Adrenal gland (tissue), 9 donors: ENCODE measurements at regions not wholly inside any gene's neighbourhood (a gene's known extent, or its start where the extent isn't known, plus 50 kb on each side); places are given as distances from the start of the nearest gene placed in this dataset.

Experiments
- DNase-seq, 7 donors: peaks; one replicate each; pipeline ENCODE4 v3.0.0-alpha.2; 2019 to 2020
- H3K27ac ChIP-seq, 5 donors: fragments of 200-600 bp; sonication (generic) in 4 of 5; 1 replicate in 3 of 5; 2 replicates in 2 of 5; pipeline versions ENCODE4 v1.5.1 to v1.8.0; 2016 to 2020; ENCODE audit warnings: mild to moderate bottlenecking in 1 of 5
- H3K27me3 ChIP-seq: fragments of 200-600 bp; 2 replicates; pipeline ENCODE4 v1.8.0; 2021
- H3K36me3 ChIP-seq, 2 donors: fragments of 200-600 bp; replicated peaks in 1 of 2; 1 replicate in 1 of 2; 2 replicates in 1 of 2; pipeline versions ENCODE4 v1.5.1 to v1.8.0; 2018 to 2022
- H3K4me1 ChIP-seq, 2 donors: fragments of 200-600 bp; replicated peaks in 1 of 2; 1 replicate in 1 of 2; 2 replicates in 1 of 2; pipeline versions ENCODE4 v1.5.1 to v1.8.0; 2018 to 2021
- H3K4me3 ChIP-seq, 4 donors: fragments of 200-600 bp; sonication (generic) in 3 of 4; one replicate each; pipeline ENCODE4 v1.5.1; 2016 to 2018
- H3K9me3 ChIP-seq, 3 donors: fragments of 200-600 bp; sonication (generic) in 1 of 3; replicated peaks in 1 of 3; 1 replicate in 2 of 3; 2 replicates in 1 of 3; pipeline versions ENCODE4 v1.5.1 to v1.8.0; 2016 to 2021
- POLR2A ChIP-seq, 2 donors: fragments of 450-650 bp; IDR thresholded peaks; one replicate each; pipeline ENCODE4 v1.6.1; 2017; ENCODE audit warnings: antibody characterized with exemption in 2 of 2, mild to moderate bottlenecking in 2 of 2, moderate library complexity in 1 of 2
- WGBS, 4 donors: extraction: QIAGEN DNeasy Blood & Tissue Kit in 2 of 4; methylation state at CpG; one replicate each; pipeline versions ENCODE4 v1.1.5 to v1.1.7; 2013 to 2017; 5-methylcytosine and 5-hydroxymethylcytosine counted together
- intact Hi-C, 2 donors: fragments of 100-400 bp; cut with DNase I; formaldehyde crosslinking; loops; one replicate each; pipeline versions ENCODE4 v1.14.1 to v1.15.0; 2022 to 2023
- TF ChIP-seq, protein P1 (sequence below), 6 experiments: fragments of 450-650 bp in 4 of 6; fragments of 200-600 bp in 2 of 6; sonication (generic) in 1 of 6; IDR thresholded peaks; 1 replicate in 5 of 6; 2 replicates in 1 of 6; pipeline versions ENCODE4 v1.5.1 to v1.8.0; 2016 to 2021; ENCODE audit warnings: antibody characterized with exemption in 6 of 6, mild to moderate bottlenecking in 2 of 6, moderate library complexity in 1 of 6
- donor health status: healthy with polysubstance abuse.
- donor health status: Bipolar disorder and iron deficiency.
- donor health status: DM: yes; HTN: yes; CAD: no.
- donor health status: DM: no; HTN: no; CAD: no.
- donor health status: DM: no; HTN: no; CAD: no.

DNA sequence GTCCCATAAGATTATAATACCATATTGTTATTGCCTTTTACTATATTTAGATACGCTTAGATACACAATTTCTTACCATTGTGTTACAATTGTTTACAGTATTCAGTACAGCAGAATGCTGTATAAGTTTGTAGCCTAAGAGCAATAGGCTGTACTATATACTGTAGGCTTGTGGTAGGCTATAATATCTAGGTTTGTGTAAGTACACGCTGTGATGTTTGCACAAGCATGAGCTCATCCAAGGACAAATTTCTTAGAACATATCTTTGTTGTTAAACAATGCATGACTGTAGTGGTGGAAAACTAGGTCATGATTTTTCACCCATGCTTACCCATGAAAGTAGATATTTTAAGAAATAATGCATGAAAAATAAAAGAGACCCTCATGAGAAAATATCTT is 509.4 kb upstream of the CDH18 start:
- Histone ChIP-seq H3K9me3 (no peaks in the 10 kb centered on the region), H3K27ac (no peak overlapping the region), H3K36me3 (no peaks in the 10 kb centered on the region), H3K4me3 (no peak overlapping the region), H3K27me3 (no peaks in the 10 kb centered on the region), H3K4me1 (no peaks in the 10 kb centered on the region)
- WGBS, 4 donors, result 62 to 72% (median 69%) methylated on average over 2 of the region's 2 CpGs
- TF ChIP-seq POLR2A (IDR thresholded peaks at IDR 0.05), result no peak
- TF ChIP-seq, protein P1, sequence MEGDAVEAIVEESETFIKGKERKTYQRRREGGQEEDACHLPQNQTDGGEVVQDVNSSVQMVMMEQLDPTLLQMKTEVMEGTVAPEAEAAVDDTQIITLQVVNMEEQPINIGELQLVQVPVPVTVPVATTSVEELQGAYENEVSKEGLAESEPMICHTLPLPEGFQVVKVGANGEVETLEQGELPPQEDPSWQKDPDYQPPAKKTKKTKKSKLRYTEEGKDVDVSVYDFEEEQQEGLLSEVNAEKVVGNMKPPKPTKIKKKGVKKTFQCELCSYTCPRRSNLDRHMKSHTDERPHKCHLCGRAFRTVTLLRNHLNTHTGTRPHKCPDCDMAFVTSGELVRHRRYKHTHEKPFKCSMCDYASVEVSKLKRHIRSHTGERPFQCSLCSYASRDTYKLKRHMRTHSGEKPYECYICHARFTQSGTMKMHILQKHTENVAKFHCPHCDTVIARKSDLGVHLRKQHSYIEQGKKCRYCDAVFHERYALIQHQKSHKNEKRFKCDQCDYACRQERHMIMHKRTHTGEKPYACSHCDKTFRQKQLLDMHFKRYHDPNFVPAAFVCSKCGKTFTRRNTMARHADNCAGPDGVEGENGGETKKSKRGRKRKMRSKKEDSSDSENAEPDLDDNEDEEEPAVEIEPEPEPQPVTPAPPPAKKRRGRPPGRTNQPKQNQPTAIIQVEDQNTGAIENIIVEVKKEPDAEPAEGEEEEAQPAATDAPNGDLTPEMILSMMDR (IDR thresholded peaks at IDR 0.05), result no peak
- intact Hi-C loops, result no loop called here
- no peak for DNase-seq

DNA sequence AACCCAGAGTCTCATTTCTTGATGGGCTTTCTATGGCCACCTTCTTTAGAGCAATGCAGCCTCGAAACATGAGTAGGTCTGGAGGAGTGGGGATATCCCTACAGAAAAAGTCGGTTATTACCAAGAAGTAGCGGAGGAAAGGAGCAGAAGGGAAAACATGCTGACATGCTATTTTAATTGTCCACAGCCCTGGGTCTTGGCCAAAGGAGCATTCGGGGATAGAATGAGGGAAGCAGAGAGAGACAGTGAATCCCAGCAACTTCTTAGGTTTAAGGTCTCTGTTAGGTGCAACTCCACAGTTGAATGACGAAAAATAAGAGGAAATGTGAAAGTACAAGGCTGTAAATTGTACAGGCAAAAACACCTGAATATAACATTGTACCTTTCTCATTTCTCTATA is 506.7 kb upstream of the CDH18 start:
- 80 to 89% (median 83%) methylated on average over 5 of the region's 5 CpGs for WGBS, 4 donors
- intact Hi-C loops, result no loop called here
- Histone ChIP-seq H3K27ac (no peak overlapping the region), H3K27me3 (no peaks in the 10 kb centered on the region), H3K4me3 (no peak overlapping the region), H3K4me1 (no peaks in the 10 kb centered on the region), H3K36me3 (no peaks in the 10 kb centered on the region), H3K9me3 (no peaks in the 10 kb centered on the region)
- DNase-seq, result no peak
- TF ChIP-seq, protein P1 (IDR thresholded peaks at IDR 0.05), result no peak
- TF ChIP-seq POLR2A (IDR thresholded peaks at IDR 0.05), result no peak

DNA sequence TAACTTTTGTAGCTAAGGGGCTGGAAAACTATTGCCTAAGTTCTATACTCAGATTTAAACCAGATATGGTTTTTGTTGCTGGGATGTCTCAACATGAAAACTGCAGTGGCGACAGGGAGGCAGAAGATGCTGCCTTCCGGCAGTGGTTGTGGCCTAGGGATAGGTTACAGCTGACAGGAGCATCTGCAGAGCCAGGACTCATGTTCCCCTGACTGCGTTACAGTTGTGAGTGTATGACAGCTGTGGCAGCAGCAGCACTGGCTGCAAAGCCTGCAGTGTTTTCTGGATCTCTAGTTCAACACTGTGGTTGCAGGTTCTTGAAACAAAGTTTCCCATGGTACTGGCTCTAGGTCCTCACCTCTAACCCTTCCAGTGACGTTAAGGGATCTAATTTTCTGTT is 498.8 kb upstream of the CDH18 start:
- DNase-seq, result no peak
- Histone ChIP-seq H3K9me3 (no peaks in the 10 kb centered on the region), H3K27me3 (no peaks in the 10 kb centered on the region), H3K27ac (no peak overlapping the region), H3K36me3 (no peaks in the 10 kb centered on the region), H3K4me1 (no peaks in the 10 kb centered on the region), H3K4me3 (no peak overlapping the region)
- intact Hi-C loops, result no loop called here
- TF ChIP-seq POLR2A (IDR thresholded peaks at IDR 0.05), result no peak
- TF ChIP-seq, protein P1 (IDR thresholded peaks at IDR 0.05), result no peak
- WGBS, 4 donors, result 65 to 77% (median 74%) methylated on average over 4 of the region's 4 CpGs

DNA sequence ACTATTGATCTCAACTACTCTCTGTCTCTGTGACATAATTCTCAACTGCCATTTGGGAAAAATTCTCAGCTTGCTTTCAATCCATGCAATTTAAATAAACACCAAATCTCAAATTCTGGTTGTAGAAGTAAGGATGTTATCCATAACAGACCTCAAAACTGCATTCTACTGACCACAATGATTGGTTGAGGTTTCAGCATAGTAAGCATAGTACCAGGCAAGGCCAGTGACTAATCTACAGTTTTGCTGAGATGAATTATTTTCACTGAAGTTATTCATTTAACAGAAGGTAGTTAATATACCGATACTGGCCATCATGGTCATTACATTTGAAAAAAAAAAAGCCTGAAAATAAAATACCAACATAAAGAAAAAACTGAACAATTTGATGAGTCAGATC is 488.0 kb upstream of the CDH18 start:
- Histone ChIP-seq H3K9me3 (no peaks in the 10 kb centered on the region), H3K4me3 (no peak overlapping the region), H3K27me3 (no peaks in the 10 kb centered on the region), H3K36me3 (no peaks in the 10 kb centered on the region), H3K27ac (no peak overlapping the region), H3K4me1 (no peaks in the 10 kb centered on the region)
- no peak for DNase-seq
- TF ChIP-seq POLR2A (IDR thresholded peaks at IDR 0.05), result no peak
- TF ChIP-seq, protein P1 (IDR thresholded peaks at IDR 0.05), result no peak
- WGBS, 4 donors, result 81 to 83% (median 82%) methylated on average over 1 of the region's 1 CpG
- intact Hi-C loops, result no loop called here
